Gastrocnemius medialis (tissue), 4 donors: ENCODE measurements at regions not wholly inside any gene's neighbourhood (a gene's known extent, or its start where the extent isn't known, plus 50 kb on each side); places are given as distances from the start of the nearest gene placed in this dataset.

Experiments
- ATAC-seq, 2 donors: fragments of 150-250 bp; one replicate each; pipeline ENCODE4 v1.9.1; 2016
- DNase-seq, 2 donors: peaks; one replicate each; pipeline ENCODE4 v3.0.0-alpha.2; 2019
- H3K27ac ChIP-seq, 4 donors: fragments of 200-600 bp; sonication (generic); 1 replicate in 1 of 4; 2 replicates in 3 of 4; pipeline ENCODE4 v1.5.1; 2016 to 2018; ENCODE audit warnings: mild to moderate bottlenecking in 2 of 4, moderate library complexity in 1 of 4
- H3K27me3 ChIP-seq, 3 donors: fragments of 200-600 bp; sonication (generic) in 2 of 3; 1 replicate in 1 of 3; 2 replicates in 2 of 3; pipeline versions ENCODE4 v1.5.1 to v1.6.0; 2016 to 2019; ENCODE audit warnings: mild to moderate bottlenecking in 1 of 3, moderate library complexity in 1 of 3
- H3K36me3 ChIP-seq, 2 donors: fragments of 200-600 bp; sonication (generic) in 1 of 2; one replicate each; pipeline ENCODE4 v1.5.1; 2017 to 2018
- H3K4me1 ChIP-seq, 2 donors: fragments of 200-600 bp; sonication (generic) in 1 of 2; one replicate each; pipeline ENCODE4 v1.5.1; 2016 to 2017; ENCODE audit warnings: mild to moderate bottlenecking in 2 of 2
- H3K4me3 ChIP-seq, 4 donors: fragments of 200-600 bp; sonication (generic) in 3 of 4; 1 replicate in 1 of 4; 2 replicates in 3 of 4; pipeline ENCODE4 v1.5.1; 2016 to 2019; ENCODE audit warnings: mild to moderate bottlenecking in 2 of 4
- H3K9me3 ChIP-seq, 3 donors: fragments of 200-600 bp; sonication (generic) in 2 of 3; 1 replicate in 1 of 3; 2 replicates in 2 of 3; pipeline ENCODE4 v1.5.1; 2016 to 2019
- CTCF ChIP-seq, 5 experiments: fragments of 450-650 bp in 3 of 5; fragments of 200-600 bp in 2 of 5; sonication (generic) in 2 of 5; IDR thresholded peaks in 4 of 5; conservative IDR thresholded peaks in 1 of 5; 1 replicate in 4 of 5; 2 replicates in 1 of 5; pipeline ENCODE4 v1.5.1; 2016 to 2019; ENCODE audit warnings: antibody characterized with exemption in 5 of 5, mild to moderate bottlenecking in 3 of 5, moderate library complexity in 3 of 5
- POLR2A ChIP-seq, 2 donors: fragments of 450-650 bp; IDR thresholded peaks; one replicate each; pipeline ENCODE4 v1.6.1; 2017; ENCODE audit warnings: antibody characterized with exemption in 2 of 2, mild to moderate bottlenecking in 2 of 2, moderate library complexity in 2 of 2
- in situ Hi-C, 4 donors: fragments of 200-750 bp; cut with MboI; loops; one replicate each; pipeline versions ENCODE4 v1.15.0 to v1.8.0; 2017; ENCODE audit warnings: low sequenced_read_pairs in 4 of 4
- intact Hi-C: fragments of 100-400 bp; cut with DNase I; formaldehyde crosslinking; loops from one replicate; pipeline ENCODE4 v1.15.1; 2023; ENCODE audit warnings: low total_unique reads

GRCh38 chr21:41593760-41594138, 85.8 kb upstream of the TMPRSS2 start:
- TF ChIP-seq POLR2A (IDR thresholded peaks at IDR 0.05) (no peak), CTCF (IDR thresholded peaks at IDR 0.05 in 4 of 5, conservative IDR thresholded peaks at IDR 0.05 in 1 of 5) (no peak)
- peaks cover 0 to 2% (median 0%) of the 10 kb centered on the region in 3 donors for H3K27me3 ChIP-seq
- H3K9me3 ChIP-seq, result no peaks in the 10 kb centered on the region
- no peaks in the 10 kb centered on the region for H3K36me3 ChIP-seq
- H3K4me3 ChIP-seq, result no peak overlapping the region
- in situ Hi-C loops, result loop anchor here in 1 of 4 donors (25.0 kb wide), 1 partner anchor 106 kb away; no protein-coding TSS in a partner anchor
- no peak for ATAC-seq
- H3K4me1 ChIP-seq, result no peaks in the 10 kb centered on the region
- intact Hi-C loops, result no loop called here
- no peak overlapping the region for H3K27ac ChIP-seq
- DNase-seq, result no peak

- Histone ChIP-seq H3K4me1 (no peaks in the 10 kb centered on the region), H3K9me3 (no peaks in the 10 kb centered on the region), H3K36me3 (no peaks in the 10 kb centered on the region), H3K27ac (no peak overlapping the region), H3K4me3 (no peak overlapping the region), H3K27me3 (peaks cover 0 to 2% (median 0%) of the 10 kb centered on the region in 3 donors)
- in situ Hi-C loops (loop anchor here in 1 of 4 donors (25.0 kb wide), 1 partner anchor 106 kb away; no protein-coding TSS in a partner anchor), intact Hi-C loops (no loop called here)
- TF ChIP-seq POLR2A (IDR thresholded peaks at IDR 0.05) (no peak), CTCF (IDR thresholded peaks at IDR 0.05 in 4 of 5, conservative IDR thresholded peaks at IDR 0.05 in 1 of 5) (no peak)
- ATAC-seq, result no peak
- no peak for DNase-seq
These were observed 85.2 kb upstream of the TMPRSS2 start for GRCh38 chr21:41593051-41593759.

GRCh38 chr21:41589620-41590175, 81.7 kb upstream of the TMPRSS2 start:
- intact Hi-C loops, result no loop called here
- DNase-seq, result no peak
- Histone ChIP-seq H3K27me3 (peaks cover 0 to 2% (median 0%) of the 10 kb centered on the region in 3 donors), H3K4me1 (no peaks in the 10 kb centered on the region), H3K36me3 (no peaks in the 10 kb centered on the region), H3K4me3 (no peak overlapping the region), H3K27ac (no peak overlapping the region), H3K9me3 (no peaks in the 10 kb centered on the region)
- in situ Hi-C loops, result loop anchor here in 1 of 4 donors (25.0 kb wide), 1 partner anchor 102 kb away; no protein-coding TSS in a partner anchor
- no peak for ATAC-seq
- no peak for TF ChIP-seq CTCF (IDR thresholded peaks at IDR 0.05 in 4 of 5, conservative IDR thresholded peaks at IDR 0.05 in 1 of 5)
- no peak for TF ChIP-seq POLR2A (IDR thresholded peaks at IDR 0.05)

- Histone ChIP-seq H3K4me3 (no peak overlapping the region), H3K27ac (no peak overlapping the region), H3K9me3 (no peaks in the 10 kb centered on the region), H3K36me3 (no peaks in the 10 kb centered on the region), H3K4me1 (no peaks in the 10 kb centered on the region), H3K27me3 (peaks cover 0 to 2% (median 0%) of the 10 kb centered on the region in 3 donors)
- intact Hi-C loops, result no loop called here
- in situ Hi-C loops, result loop anchor here in 1 of 4 donors (25.0 kb wide), 1 partner anchor 102 kb away; no protein-coding TSS in a partner anchor
- DNase-seq (no peak), ATAC-seq (no peak)
- no peak for TF ChIP-seq POLR2A (IDR thresholded peaks at IDR 0.05)
These were observed 81.2 kb upstream of the TMPRSS2 start for GRCh38 chr21:41589131-41589530.

- DNase-seq (no peak), ATAC-seq (no peak)
- no peak overlapping the region for H3K4me3 ChIP-seq
- in situ Hi-C loops, result loop anchor here in 1 of 4 donors (25.0 kb wide), 1 partner anchor 98 kb away; no protein-coding TSS in a partner anchor
- no peaks in the 10 kb centered on the region for H3K27me3 ChIP-seq
- no peak overlapping the region for H3K27ac ChIP-seq
- H3K36me3 ChIP-seq, result no peaks in the 10 kb centered on the region
- H3K4me1 ChIP-seq, result no peaks in the 10 kb centered on the region
- intact Hi-C loops, result no loop called here
- TF ChIP-seq CTCF (IDR thresholded peaks at IDR 0.05 in 4 of 5, conservative IDR thresholded peaks at IDR 0.05 in 1 of 5), result no peak
- TF ChIP-seq POLR2A (IDR thresholded peaks at IDR 0.05), result no peak
- H3K9me3 ChIP-seq, result no peaks in the 10 kb centered on the region
These were observed 77.4 kb upstream of the TMPRSS2 start for GRCh38 chr21:41585199-41585994.
